ENCODE measurements at regions not wholly inside any gene's neighbourhood (a gene's known extent, or its start where the extent isn't known, plus 50 kb on each side); places are given as distances from the start of the nearest gene placed in this dataset.

DNA sequence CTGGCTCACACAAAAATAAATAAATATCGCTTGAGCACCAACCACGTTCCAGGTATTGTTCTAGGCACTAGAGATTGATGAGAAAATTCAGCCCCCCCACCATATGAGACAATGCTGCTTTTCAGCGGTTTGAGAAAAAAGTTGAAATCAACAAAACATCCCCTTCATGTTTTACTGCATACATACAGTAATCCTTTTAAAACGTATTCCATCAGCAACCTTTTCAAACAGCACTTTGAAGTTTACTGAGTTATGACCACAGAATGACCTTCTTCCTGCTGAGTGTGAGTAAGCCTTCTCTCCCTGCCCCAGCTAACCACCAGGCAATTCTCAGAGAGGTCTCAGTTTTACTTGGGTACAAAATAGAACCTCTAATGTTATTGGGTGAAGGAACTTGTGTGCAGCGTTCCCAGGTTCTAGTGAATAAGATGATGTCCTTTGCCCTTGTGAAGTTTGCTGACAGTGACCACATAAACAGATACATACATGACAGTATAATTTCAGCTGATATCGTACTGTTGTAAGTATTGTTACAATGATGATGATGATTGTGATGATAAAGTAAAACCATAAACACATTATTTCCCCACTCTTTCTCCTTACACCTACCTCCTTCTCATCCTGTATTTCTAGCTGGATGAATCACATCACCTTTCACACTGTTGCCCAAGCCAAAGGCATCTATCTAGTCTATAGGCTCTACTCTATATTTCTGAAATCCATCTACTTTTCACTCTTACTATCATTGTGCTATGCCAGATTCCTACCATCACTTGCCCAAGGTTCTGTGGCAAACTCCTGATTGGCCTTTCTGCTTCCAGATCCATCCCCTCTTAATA is 124.4 kb upstream of the KRR1 start (continued):
- no peak for TF ChIP-seq FIP1L1 (IDR thresholded peaks at IDR 0.05; ENCODE audit: borderline replicate concordance, insufficient read depth, low read depth, low read length)
- no peak for TF ChIP-seq TEAD2 (CRISPR knock-in tag; IDR thresholded peaks at IDR 0.05)
- TF ChIP-seq, protein P1, sequence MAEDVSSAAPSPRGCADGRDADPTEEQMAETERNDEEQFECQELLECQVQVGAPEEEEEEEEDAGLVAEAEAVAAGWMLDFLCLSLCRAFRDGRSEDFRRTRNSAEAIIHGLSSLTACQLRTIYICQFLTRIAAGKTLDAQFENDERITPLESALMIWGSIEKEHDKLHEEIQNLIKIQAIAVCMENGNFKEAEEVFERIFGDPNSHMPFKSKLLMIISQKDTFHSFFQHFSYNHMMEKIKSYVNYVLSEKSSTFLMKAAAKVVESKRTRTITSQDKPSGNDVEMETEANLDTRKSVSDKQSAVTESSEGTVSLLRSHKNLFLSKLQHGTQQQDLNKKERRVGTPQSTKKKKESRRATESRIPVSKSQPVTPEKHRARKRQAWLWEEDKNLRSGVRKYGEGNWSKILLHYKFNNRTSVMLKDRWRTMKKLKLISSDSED (CRISPR knock-in tag; IDR thresholded peaks at IDR 0.05), result no peak
- no peak for TF ChIP-seq TBP (CRISPR knock-in tag; IDR thresholded peaks at IDR 0.05)
- TF ChIP-seq MZF1 (CRISPR knock-in tag; IDR thresholded peaks at IDR 0.05; ENCODE audit: borderline replicate concordance), result no peak
- TF ChIP-seq REXO4 (CRISPR knock-in tag; IDR thresholded peaks at IDR 0.05; ENCODE audit: borderline replicate concordance), result no peak
- no peak for TF ChIP-seq ZNF230 (CRISPR knock-in tag; IDR thresholded peaks at IDR 0.05)
- no peak for TF ChIP-seq ZNF619 (CRISPR knock-in tag; IDR thresholded peaks at IDR 0.05)
- TF ChIP-seq ZNF703 (CRISPR knock-in tag; IDR thresholded peaks at IDR 0.05; ENCODE audit: borderline replicate concordance), result no peak
- TF ChIP-seq KAT2B (IDR thresholded peaks at IDR 0.05; ENCODE audit: borderline replicate concordance, low read depth, low read length), result no peak
- no peak for TF ChIP-seq ZNF816 (CRISPR knock-in tag; IDR thresholded peaks at IDR 0.05; ENCODE audit: borderline replicate concordance)
- TF ChIP-seq, protein P2, sequence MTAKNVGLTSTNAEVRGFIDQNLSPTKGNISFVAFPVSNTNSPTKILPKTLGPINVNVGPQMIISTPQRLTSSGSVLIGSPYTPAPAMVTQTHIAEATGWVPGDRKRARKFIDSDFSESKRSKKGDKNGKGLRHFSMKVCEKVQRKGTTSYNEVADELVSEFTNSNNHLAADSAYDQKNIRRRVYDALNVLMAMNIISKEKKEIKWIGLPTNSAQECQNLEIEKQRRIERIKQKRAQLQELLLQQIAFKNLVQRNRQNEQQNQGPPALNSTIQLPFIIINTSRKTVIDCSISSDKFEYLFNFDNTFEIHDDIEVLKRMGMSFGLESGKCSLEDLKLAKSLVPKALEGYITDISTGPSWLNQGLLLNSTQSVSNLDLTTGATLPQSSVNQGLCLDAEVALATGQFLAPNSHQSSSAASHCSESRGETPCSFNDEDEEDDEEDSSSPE (CRISPR knock-in tag; IDR thresholded peaks at IDR 0.05), result no peak
- TF ChIP-seq ZNF484 (CRISPR knock-in tag; IDR thresholded peaks at IDR 0.05; ENCODE audit: borderline replicate concordance, low read depth), result no peak
- TF ChIP-seq RORA (CRISPR knock-in tag; IDR thresholded peaks at IDR 0.05), result no peak
- TF ChIP-seq, protein P3, sequence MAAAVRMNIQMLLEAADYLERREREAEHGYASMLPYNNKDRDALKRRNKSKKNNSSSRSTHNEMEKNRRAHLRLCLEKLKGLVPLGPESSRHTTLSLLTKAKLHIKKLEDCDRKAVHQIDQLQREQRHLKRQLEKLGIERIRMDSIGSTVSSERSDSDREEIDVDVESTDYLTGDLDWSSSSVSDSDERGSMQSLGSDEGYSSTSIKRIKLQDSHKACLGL (CRISPR knock-in tag; IDR thresholded peaks at IDR 0.05), result no peak
- TF ChIP-seq, protein P4, sequence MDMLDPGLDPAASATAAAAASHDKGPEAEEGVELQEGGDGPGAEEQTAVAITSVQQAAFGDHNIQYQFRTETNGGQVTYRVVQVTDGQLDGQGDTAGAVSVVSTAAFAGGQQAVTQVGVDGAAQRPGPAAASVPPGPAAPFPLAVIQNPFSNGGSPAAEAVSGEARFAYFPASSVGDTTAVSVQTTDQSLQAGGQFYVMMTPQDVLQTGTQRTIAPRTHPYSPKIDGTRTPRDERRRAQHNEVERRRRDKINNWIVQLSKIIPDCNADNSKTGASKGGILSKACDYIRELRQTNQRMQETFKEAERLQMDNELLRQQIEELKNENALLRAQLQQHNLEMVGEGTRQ (IDR thresholded peaks at IDR 0.05; ENCODE audit: low read depth, low read length), result no peak
- TF ChIP-seq, protein P4 (CRISPR knock-in tag; IDR thresholded peaks at IDR 0.05; ENCODE audit: borderline replicate concordance), result no peak
- TF ChIP-seq ZNF768 (CRISPR knock-in tag; IDR thresholded peaks at IDR 0.05), result no peak
- TF ChIP-seq, protein P5, sequence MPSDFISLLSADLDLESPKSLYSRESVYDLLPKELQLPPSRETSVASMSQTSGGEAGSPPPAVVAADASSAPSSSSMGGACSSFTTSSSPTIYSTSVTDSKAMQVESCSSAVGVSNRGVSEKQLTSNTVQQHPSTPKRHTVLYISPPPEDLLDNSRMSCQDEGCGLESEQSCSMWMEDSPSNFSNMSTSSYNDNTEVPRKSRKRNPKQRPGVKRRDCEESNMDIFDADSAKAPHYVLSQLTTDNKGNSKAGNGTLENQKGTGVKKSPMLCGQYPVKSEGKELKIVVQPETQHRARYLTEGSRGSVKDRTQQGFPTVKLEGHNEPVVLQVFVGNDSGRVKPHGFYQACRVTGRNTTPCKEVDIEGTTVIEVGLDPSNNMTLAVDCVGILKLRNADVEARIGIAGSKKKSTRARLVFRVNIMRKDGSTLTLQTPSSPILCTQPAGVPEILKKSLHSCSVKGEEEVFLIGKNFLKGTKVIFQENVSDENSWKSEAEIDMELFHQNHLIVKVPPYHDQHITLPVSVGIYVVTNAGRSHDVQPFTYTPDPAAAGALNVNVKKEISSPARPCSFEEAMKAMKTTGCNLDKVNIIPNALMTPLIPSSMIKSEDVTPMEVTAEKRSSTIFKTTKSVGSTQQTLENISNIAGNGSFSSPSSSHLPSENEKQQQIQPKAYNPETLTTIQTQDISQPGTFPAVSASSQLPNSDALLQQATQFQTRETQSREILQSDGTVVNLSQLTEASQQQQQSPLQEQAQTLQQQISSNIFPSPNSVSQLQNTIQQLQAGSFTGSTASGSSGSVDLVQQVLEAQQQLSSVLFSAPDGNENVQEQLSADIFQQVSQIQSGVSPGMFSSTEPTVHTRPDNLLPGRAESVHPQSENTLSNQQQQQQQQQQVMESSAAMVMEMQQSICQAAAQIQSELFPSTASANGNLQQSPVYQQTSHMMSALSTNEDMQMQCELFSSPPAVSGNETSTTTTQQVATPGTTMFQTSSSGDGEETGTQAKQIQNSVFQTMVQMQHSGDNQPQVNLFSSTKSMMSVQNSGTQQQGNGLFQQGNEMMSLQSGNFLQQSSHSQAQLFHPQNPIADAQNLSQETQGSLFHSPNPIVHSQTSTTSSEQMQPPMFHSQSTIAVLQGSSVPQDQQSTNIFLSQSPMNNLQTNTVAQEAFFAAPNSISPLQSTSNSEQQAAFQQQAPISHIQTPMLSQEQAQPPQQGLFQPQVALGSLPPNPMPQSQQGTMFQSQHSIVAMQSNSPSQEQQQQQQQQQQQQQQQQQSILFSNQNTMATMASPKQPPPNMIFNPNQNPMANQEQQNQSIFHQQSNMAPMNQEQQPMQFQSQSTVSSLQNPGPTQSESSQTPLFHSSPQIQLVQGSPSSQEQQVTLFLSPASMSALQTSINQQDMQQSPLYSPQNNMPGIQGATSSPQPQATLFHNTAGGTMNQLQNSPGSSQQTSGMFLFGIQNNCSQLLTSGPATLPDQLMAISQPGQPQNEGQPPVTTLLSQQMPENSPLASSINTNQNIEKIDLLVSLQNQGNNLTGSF (CRISPR knock-in tag; IDR thresholded peaks at IDR 0.05), result no peak
